Neuron (in vitro differentiated cells): ENCODE measurements at regions not wholly inside any gene's neighbourhood (a gene's known extent, or its start where the extent isn't known, plus 50 kb on each side); places are given as distances from the start of the nearest gene placed in this dataset.

Experiments used
- H2AFZ ChIP-seq: one replicate; pipeline ENCODE4 v1.6.1; 2013; ENCODE audit warnings: low read depth, mild to moderate bottlenecking, inconsistent platforms, low read length, moderate library complexity
- H3K27me3 ChIP-seq: one replicate; pipeline ENCODE4 v1.6.1; 2013; ENCODE audit warnings: low read length; ENCODE audit not compliant: insufficient read depth
- H3K36me3 ChIP-seq: one replicate; pipeline ENCODE4 v1.6.1; 2013; ENCODE audit warnings: low read length; ENCODE audit not compliant: insufficient read depth
- H3K4me1 ChIP-seq: one replicate; pipeline ENCODE4 v1.6.1; 2013; ENCODE audit warnings: low read length; ENCODE audit not compliant: insufficient read depth
- H3K4me3 ChIP-seq: 2 replicates; pipeline ENCODE4 v1.5.1; 2013; ENCODE audit warnings: mild to moderate bottlenecking, low read length, moderate library complexity
- H3K9me3 ChIP-seq: one replicate; pipeline ENCODE4 v1.6.1; 2013; ENCODE audit warnings: low read length

GRCh38 chr18:45506951-45507350, 108.3 kb upstream of the SLC14A2 start:
- H3K4me3 ChIP-seq, result no peak overlapping the region
- H3K9me3 ChIP-seq, result no peaks in the 10 kb centered on the region
- H3K4me1 ChIP-seq, result peaks cover 8% of the 10 kb centered on the region
- H3K36me3 ChIP-seq, result no peaks in the 10 kb centered on the region
- H2AFZ ChIP-seq, result no peak overlapping the region
- no peaks in the 10 kb centered on the region for H3K27me3 ChIP-seq

- Histone ChIP-seq H3K27me3 (no peaks in the 10 kb centered on the region), H3K4me1 (peaks cover 8% of the 10 kb centered on the region), H3K9me3 (no peaks in the 10 kb centered on the region), H3K4me3 (no peak overlapping the region), H3K36me3 (no peaks in the 10 kb centered on the region), H2AFZ (no peak overlapping the region)
These were observed 105.7 kb upstream of the SLC14A2 start for GRCh38 chr18:45509535-45509934.

GRCh38 chr18:45510656-45511055, 104.6 kb upstream of the SLC14A2 start:
- no peaks in the 10 kb centered on the region for H3K27me3 ChIP-seq
- no peaks in the 10 kb centered on the region for H3K9me3 ChIP-seq

GRCh38 chr18:45512363-45512953, 102.8 kb upstream of the SLC14A2 start:
- no peaks in the 10 kb centered on the region for H3K36me3 ChIP-seq
- H2AFZ ChIP-seq, result no peak overlapping the region
- H3K4me3 ChIP-seq, result no peak overlapping the region

More at GRCh38 chr18:45510656-45511055, 104.6 kb upstream of the SLC14A2 start:
- no peak overlapping the region for H3K4me3 ChIP-seq
- no peaks in the 10 kb centered on the region for H3K36me3 ChIP-seq
- no peak overlapping the region for H2AFZ ChIP-seq
- H3K4me1 ChIP-seq, result peaks cover 8% of the 10 kb centered on the region

GRCh38 chr18:45517181-45517741, 98.0 kb upstream of the SLC14A2 start:
- H3K4me1 ChIP-seq, result peaks cover 10% of the 10 kb centered on the region

More at GRCh38 chr18:45512363-45512953, 102.8 kb upstream of the SLC14A2 start:
- Histone ChIP-seq H3K9me3 (no peaks in the 10 kb centered on the region), H3K4me1 (peaks cover 16% of the 10 kb centered on the region), H3K27me3 (no peaks in the 10 kb centered on the region)

GRCh38 chr18:45518311-45519155, 96.7 kb upstream of the SLC14A2 start:
- H3K4me1 ChIP-seq, result peaks cover 10% of the 10 kb centered on the region
- no peaks in the 10 kb centered on the region for H3K9me3 ChIP-seq
- no peaks in the 10 kb centered on the region for H3K27me3 ChIP-seq
- no peak overlapping the region for H2AFZ ChIP-seq
- no peak overlapping the region for H3K4me3 ChIP-seq
- H3K36me3 ChIP-seq, result no peaks in the 10 kb centered on the region

More at GRCh38 chr18:45517181-45517741, 98.0 kb upstream of the SLC14A2 start:
- no peak overlapping the region for H2AFZ ChIP-seq
- H3K4me3 ChIP-seq, result no peak overlapping the region
- H3K27me3 ChIP-seq, result no peaks in the 10 kb centered on the region
- no peaks in the 10 kb centered on the region for H3K9me3 ChIP-seq
- no peaks in the 10 kb centered on the region for H3K36me3 ChIP-seq

- H3K36me3 ChIP-seq, result no peaks in the 10 kb centered on the region
- no peaks in the 10 kb centered on the region for H3K9me3 ChIP-seq
- H3K27me3 ChIP-seq, result no peaks in the 10 kb centered on the region
- no peak overlapping the region for H2AFZ ChIP-seq
- H3K4me1 ChIP-seq, result peaks cover 10% of the 10 kb centered on the region
- no peak overlapping the region for H3K4me3 ChIP-seq
These were observed 95.6 kb upstream of the SLC14A2 start for GRCh38 chr18:45519411-45520280.

GRCh38 chr18:45521136-45521535, 94.1 kb upstream of the SLC14A2 start:
- Histone ChIP-seq H3K4me3 (no peak overlapping the region), H2AFZ (no peak overlapping the region), H3K4me1 (peaks cover 10% of the 10 kb centered on the region)

GRCh38 chr18:45521777-45522176, 93.5 kb upstream of the SLC14A2 start:
- Histone ChIP-seq H3K36me3 (no peaks in the 10 kb centered on the region), H3K27me3 (no peaks in the 10 kb centered on the region), H3K4me1 (peaks cover 8% of the 10 kb centered on the region), H3K4me3 (no peak overlapping the region), H2AFZ (no peak overlapping the region), H3K9me3 (no peaks in the 10 kb centered on the region)

More at GRCh38 chr18:45521136-45521535, 94.1 kb upstream of the SLC14A2 start:
- H3K27me3 ChIP-seq, result no peaks in the 10 kb centered on the region
- no peaks in the 10 kb centered on the region for H3K36me3 ChIP-seq
- no peaks in the 10 kb centered on the region for H3K9me3 ChIP-seq

GRCh38 chr18:45522371-45522770, 92.9 kb upstream of the SLC14A2 start:
- Histone ChIP-seq H3K4me1 (peaks cover 2% of the 10 kb centered on the region), H2AFZ (no peak overlapping the region), H3K9me3 (no peaks in the 10 kb centered on the region), H3K36me3 (no peaks in the 10 kb centered on the region), H3K4me3 (no peak overlapping the region), H3K27me3 (no peaks in the 10 kb centered on the region)

GRCh38 chr18:45525301-45525700, 90.0 kb upstream of the SLC14A2 start:
- H2AFZ ChIP-seq, result no peak overlapping the region
- no peak overlapping the region for H3K4me3 ChIP-seq
- no peaks in the 10 kb centered on the region for H3K36me3 ChIP-seq
- H3K4me1 ChIP-seq, result no peaks in the 10 kb centered on the region
- no peaks in the 10 kb centered on the region for H3K27me3 ChIP-seq
- H3K9me3 ChIP-seq, result no peaks in the 10 kb centered on the region

- no peaks in the 10 kb centered on the region for H3K9me3 ChIP-seq
- no peak overlapping the region for H3K4me3 ChIP-seq
- H3K4me1 ChIP-seq, result no peaks in the 10 kb centered on the region
- H3K27me3 ChIP-seq, result no peaks in the 10 kb centered on the region
- no peaks in the 10 kb centered on the region for H3K36me3 ChIP-seq
- no peak overlapping the region for H2AFZ ChIP-seq
These were observed 89.0 kb upstream of the SLC14A2 start for GRCh38 chr18:45526114-45526841.
